ENCODE measurements at regions not wholly inside any gene's neighbourhood (a gene's known extent, or its start where the extent isn't known, plus 50 kb on each side); places are given as distances from the start of the nearest gene placed in this dataset.

DNA sequence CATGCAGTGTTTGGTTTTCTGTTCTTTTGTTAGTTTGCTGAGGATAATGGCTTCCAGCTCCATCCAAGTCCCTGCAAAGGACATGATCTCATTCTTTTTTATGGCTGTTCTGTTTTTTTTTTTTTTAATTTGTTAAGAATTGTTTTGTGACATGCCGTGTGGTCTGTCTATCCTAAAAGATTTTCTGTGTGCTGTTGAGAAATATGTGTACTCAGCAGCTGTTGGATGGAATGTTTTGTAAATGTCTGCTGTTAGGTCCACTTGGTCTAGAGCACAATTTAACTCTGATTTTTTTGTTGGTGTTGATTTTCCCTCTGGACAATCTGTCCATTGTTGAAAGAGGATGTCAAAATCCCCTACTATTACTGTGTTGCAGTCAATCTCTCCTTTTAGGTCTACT is 80.4 kb upstream of the WDR75 start:
- Histone ChIP-seq H3K9me3 (ENCODE audit: control insufficient read depth, insufficient read depth, low read depth, low read length) (no peaks in the 10 kb centered on the region), H3K9ac (ENCODE audit: insufficient read depth, low read length) (no peak overlapping the region), H3K27ac (ENCODE audit: insufficient read depth, low read length) (no peak overlapping the region), H3K79me2 (ENCODE audit: control insufficient read depth, insufficient read depth, low read length) (no peaks in the 10 kb centered on the region), H2AFZ (ENCODE audit: low read length) (no peak overlapping the region), H3K4me3 (replicated peaks in 1 of 4; ENCODE audit: control extremely low read depth in 1 of 4, insufficient read depth in 1 of 4, low read depth in 3 of 4, low read length in 4 of 4) (no peak overlapping the region), H3K27me3 (ENCODE audit: control insufficient read depth, insufficient read depth, low read length) (no peaks in the 10 kb centered on the region), H3K4me2 (ENCODE audit: extremely low read depth, insufficient read depth, low read length) (no peak overlapping the region), H3K36me3 (ENCODE audit: control insufficient read depth, insufficient read depth, low read length) (no peaks in the 10 kb centered on the region), H4K20me1 (ENCODE audit: control insufficient read depth, extremely low read depth, insufficient read depth, low read length) (no peaks in the 10 kb centered on the region), H3K4me1 (ENCODE audit: control insufficient read depth, extremely low read depth, insufficient read depth, low read length) (peaks cover 5% of the 10 kb centered on the region)
- peak in 1 of 2 donors; percentile 12 for DNase-seq (ENCODE audit: low read depth in 2 of 2)
- no peak for TF ChIP-seq EZH2 (IDR thresholded peaks at IDR 0.05; ENCODE audit: low read length, missing control alignments)
- TF ChIP-seq, protein P1, sequence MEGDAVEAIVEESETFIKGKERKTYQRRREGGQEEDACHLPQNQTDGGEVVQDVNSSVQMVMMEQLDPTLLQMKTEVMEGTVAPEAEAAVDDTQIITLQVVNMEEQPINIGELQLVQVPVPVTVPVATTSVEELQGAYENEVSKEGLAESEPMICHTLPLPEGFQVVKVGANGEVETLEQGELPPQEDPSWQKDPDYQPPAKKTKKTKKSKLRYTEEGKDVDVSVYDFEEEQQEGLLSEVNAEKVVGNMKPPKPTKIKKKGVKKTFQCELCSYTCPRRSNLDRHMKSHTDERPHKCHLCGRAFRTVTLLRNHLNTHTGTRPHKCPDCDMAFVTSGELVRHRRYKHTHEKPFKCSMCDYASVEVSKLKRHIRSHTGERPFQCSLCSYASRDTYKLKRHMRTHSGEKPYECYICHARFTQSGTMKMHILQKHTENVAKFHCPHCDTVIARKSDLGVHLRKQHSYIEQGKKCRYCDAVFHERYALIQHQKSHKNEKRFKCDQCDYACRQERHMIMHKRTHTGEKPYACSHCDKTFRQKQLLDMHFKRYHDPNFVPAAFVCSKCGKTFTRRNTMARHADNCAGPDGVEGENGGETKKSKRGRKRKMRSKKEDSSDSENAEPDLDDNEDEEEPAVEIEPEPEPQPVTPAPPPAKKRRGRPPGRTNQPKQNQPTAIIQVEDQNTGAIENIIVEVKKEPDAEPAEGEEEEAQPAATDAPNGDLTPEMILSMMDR (conservative IDR thresholded peaks at IDR 0.05 in 1 of 2, IDR thresholded peaks at IDR 0.05 in 1 of 2; ENCODE audit: low read depth in 1 of 2, low read length in 2 of 2), result no peak

DNA sequence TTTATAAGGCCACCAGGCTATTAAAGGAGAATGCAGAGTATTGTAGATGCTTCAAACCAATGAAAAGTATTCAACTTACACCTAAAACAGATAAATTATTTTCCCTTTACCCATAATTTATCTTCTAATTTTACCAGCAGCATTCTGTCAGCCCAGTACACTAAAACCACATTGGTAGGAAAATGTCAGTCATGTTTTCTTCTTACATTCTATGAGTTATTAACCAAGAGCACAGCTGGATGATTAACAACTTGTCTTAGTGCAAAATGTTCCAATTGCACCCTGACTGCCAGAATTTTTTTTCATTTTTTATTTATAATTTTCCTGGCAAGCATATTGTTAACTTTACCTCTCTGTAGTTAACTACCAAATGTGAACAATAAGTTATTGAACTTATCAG is 79.0 kb upstream of the WDR75 start:
- no peak overlapping the region for H3K4me2 ChIP-seq (ENCODE audit: extremely low read depth, insufficient read depth, low read length)
- no peak overlapping the region for H3K27ac ChIP-seq (ENCODE audit: insufficient read depth, low read length)
- TF ChIP-seq, protein P1 (conservative IDR thresholded peaks at IDR 0.05 in 1 of 2, IDR thresholded peaks at IDR 0.05 in 1 of 2; ENCODE audit: low read depth in 1 of 2, low read length in 2 of 2), result no peak
- no peak for TF ChIP-seq EZH2 (IDR thresholded peaks at IDR 0.05; ENCODE audit: low read length, missing control alignments)
- H3K4me3 ChIP-seq (replicated peaks in 1 of 4; ENCODE audit: control extremely low read depth in 1 of 4, insufficient read depth in 1 of 4, low read depth in 3 of 4, low read length in 4 of 4), result no peak overlapping the region
- peak; percentile 22 to 71 for DNase-seq (ENCODE audit: low read depth in 2 of 2)
- no peaks in the 10 kb centered on the region for H3K27me3 ChIP-seq (ENCODE audit: control insufficient read depth, insufficient read depth, low read length)
- no peaks in the 10 kb centered on the region for H3K36me3 ChIP-seq (ENCODE audit: control insufficient read depth, insufficient read depth, low read length)
- H4K20me1 ChIP-seq (ENCODE audit: control insufficient read depth, extremely low read depth, insufficient read depth, low read length), result no peaks in the 10 kb centered on the region
- H3K79me2 ChIP-seq (ENCODE audit: control insufficient read depth, insufficient read depth, low read length), result no peaks in the 10 kb centered on the region
- no peak overlapping the region for H3K9ac ChIP-seq (ENCODE audit: insufficient read depth, low read length)
- H3K4me1 ChIP-seq (ENCODE audit: control insufficient read depth, extremely low read depth, insufficient read depth, low read length), result peaks cover 5% of the 10 kb centered on the region
- no peaks in the 10 kb centered on the region for H3K9me3 ChIP-seq (ENCODE audit: control insufficient read depth, insufficient read depth, low read depth, low read length)
- no peak overlapping the region for H2AFZ ChIP-seq (ENCODE audit: low read length)

DNA sequence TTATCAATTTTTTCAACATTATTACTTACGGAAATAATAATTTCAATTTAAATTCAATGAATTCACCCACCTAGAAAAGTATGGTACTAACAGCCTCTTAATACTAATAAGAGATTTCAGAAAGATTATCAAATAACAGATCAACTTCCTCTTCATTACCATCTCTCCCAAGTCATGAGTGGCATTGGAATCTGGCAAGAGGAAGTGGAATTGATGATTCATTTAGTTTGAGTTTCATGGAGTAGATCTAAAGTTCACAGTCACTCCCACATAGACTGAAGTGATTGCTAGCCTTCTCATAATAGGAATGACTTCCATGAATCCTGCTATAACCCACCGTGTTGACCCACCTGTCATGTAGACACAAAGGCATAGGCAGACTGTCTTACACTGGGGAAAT is 77.7 kb upstream of the WDR75 start:
- Histone ChIP-seq H3K9me3 (ENCODE audit: control insufficient read depth, insufficient read depth, low read depth, low read length) (no peaks in the 10 kb centered on the region), H3K9ac (ENCODE audit: insufficient read depth, low read length) (no peak overlapping the region), H4K20me1 (ENCODE audit: control insufficient read depth, extremely low read depth, insufficient read depth, low read length) (no peaks in the 10 kb centered on the region), H3K4me1 (ENCODE audit: control insufficient read depth, extremely low read depth, insufficient read depth, low read length) (peaks cover 5% of the 10 kb centered on the region), H3K4me3 (replicated peaks in 1 of 4; ENCODE audit: control extremely low read depth in 1 of 4, insufficient read depth in 1 of 4, low read depth in 3 of 4, low read length in 4 of 4) (no peak overlapping the region), H3K36me3 (ENCODE audit: control insufficient read depth, insufficient read depth, low read length) (no peaks in the 10 kb centered on the region), H3K79me2 (ENCODE audit: control insufficient read depth, insufficient read depth, low read length) (no peaks in the 10 kb centered on the region), H2AFZ (ENCODE audit: low read length) (no peak overlapping the region), H3K4me2 (ENCODE audit: extremely low read depth, insufficient read depth, low read length) (no peak overlapping the region), H3K27ac (ENCODE audit: insufficient read depth, low read length) (no peak overlapping the region), H3K27me3 (ENCODE audit: control insufficient read depth, insufficient read depth, low read length) (no peaks in the 10 kb centered on the region)
- DNase-seq (ENCODE audit: low read depth in 2 of 2), result peak; percentile 48 to 81
- no peak for TF ChIP-seq EZH2 (IDR thresholded peaks at IDR 0.05; ENCODE audit: low read length, missing control alignments)
- TF ChIP-seq, protein P1 (conservative IDR thresholded peaks at IDR 0.05 in 1 of 2, IDR thresholded peaks at IDR 0.05 in 1 of 2; ENCODE audit: low read depth in 1 of 2, low read length in 2 of 2), result no peak

Data from fibroblast of lung (primary cell).